SK-N-SH treated with all-trans-retinoic acid at 6 μM for 48 hours (cell line): ENCODE measurements at regions not wholly inside any gene's neighbourhood (a gene's known extent, or its start where the extent isn't known, plus 50 kb on each side); places are given as distances from the start of the nearest gene placed in this dataset.
A peak's percentile ranks its signal among the peaks of the same experiment; 100 is the strongest.

Source experiments
- ATAC-seq: fragments of 200-7000 bp; cut with Tn5 transposase; 3 replicates; pipeline ENCODE4 v1.9.1; 2020; ENCODE audit warnings: mild to moderate bottlenecking, moderate library complexity
- ARNTL ChIP-seq: fragments of 450-650 bp; formaldehyde crosslinking; IDR thresholded peaks from 2 replicates; pipeline ENCODE4 v1.5.0; 2020; ENCODE audit warnings: low read depth, mild to moderate bottlenecking, moderate library complexity, borderline replicate concordance
- BACH2 ChIP-seq: fragments of 250-450 bp; sonication (Bioruptor Pico); IDR thresholded peaks from 2 replicates; pipeline ENCODE4 v1.9.0; 2021; ENCODE audit warnings: mild to moderate bottlenecking, borderline replicate concordance
- CREB5 ChIP-seq: fragments of 250-450 bp; sonication (Bioruptor Pico); IDR thresholded peaks from 2 replicates; pipeline ENCODE4 v1.5.1; 2020; ENCODE audit warnings: low read depth, mild to moderate bottlenecking, moderate library complexity
- CSDC2 ChIP-seq: fragments of 250-450 bp; sonication (Bioruptor Pico); IDR thresholded peaks from 2 replicates; pipeline ENCODE4 v1.5.0; 2020; ENCODE audit warnings: mild to moderate bottlenecking, moderate library complexity
- ESRRG ChIP-seq: fragments of 250-450 bp; sonication (Bioruptor Pico); IDR thresholded peaks from 2 replicates; pipeline ENCODE4 v1.6.1; 2021; ENCODE audit warnings: mild to moderate bottlenecking
- GLIS3 ChIP-seq: fragments of 250-450 bp; sonication (Bioruptor Pico); IDR thresholded peaks from 2 replicates; pipeline ENCODE4 v1.5.0; 2020; ENCODE audit warnings: mild to moderate bottlenecking, moderate library complexity
- ISL1 ChIP-seq: fragments of 250-450 bp; sonication (Bioruptor Pico); IDR thresholded peaks from 2 replicates; pipeline ENCODE4 v2.1.2; 2022; ENCODE audit warnings: mild to moderate bottlenecking, moderate library complexity
- PPARA ChIP-seq: fragments of 250-450 bp; sonication (Bioruptor Pico); IDR thresholded peaks from 2 replicates; pipeline ENCODE4 v1.5.0; 2020; ENCODE audit warnings: mild to moderate bottlenecking, borderline replicate concordance
- RARB ChIP-seq: fragments of 250-450 bp; sonication (Bioruptor Pico); IDR thresholded peaks from 2 replicates; pipeline ENCODE4 v1.8.0; 2021; ENCODE audit warnings: mild to moderate bottlenecking, moderate library complexity
- SNAI2 ChIP-seq: fragments of 250-450 bp; sonication (Bioruptor Pico); IDR thresholded peaks from 2 replicates; pipeline ENCODE4 v1.5.0; 2020; ENCODE audit warnings: mild to moderate bottlenecking, moderate library complexity
- TCF4 ChIP-seq: fragments of 250-450 bp; sonication (Bioruptor Pico); IDR thresholded peaks from 2 replicates; pipeline ENCODE4 v1.8.0; 2021; ENCODE audit warnings: mild to moderate bottlenecking, moderate library complexity, borderline replicate concordance
- TOX ChIP-seq: fragments of 250-450 bp; sonication (Bioruptor Pico); IDR thresholded peaks from 2 replicates; pipeline ENCODE4 v1.8.0; 2021; ENCODE audit warnings: mild to moderate bottlenecking, moderate library complexity, borderline replicate concordance
- ZC3H10 ChIP-seq: fragments of 250-450 bp; sonication (Bioruptor Pico); IDR thresholded peaks from 2 replicates; pipeline ENCODE4 v1.5.1; 2021; ENCODE audit warnings: mild to moderate bottlenecking, moderate library complexity
- ZFP3 ChIP-seq: fragments of 250-450 bp; sonication (Bioruptor Pico); IDR thresholded peaks from 2 replicates; pipeline ENCODE4 v1.5.0; 2020; ENCODE audit warnings: mild to moderate bottlenecking, moderate library complexity
- ZFP30 ChIP-seq: fragments of 450-650 bp; formaldehyde crosslinking; IDR thresholded peaks from 2 replicates; pipeline ENCODE4 v1.5.0; 2022; ENCODE audit warnings: mild to moderate bottlenecking, moderate library complexity
- ZNF565 ChIP-seq: fragments of 450-650 bp; formaldehyde crosslinking; conservative IDR thresholded peaks from 2 replicates; pipeline ENCODE4 v1.5.0; 2020; ENCODE audit warnings: low read depth, mild to moderate bottlenecking, moderate library complexity
- ZNF70 ChIP-seq: fragments of 450-650 bp; formaldehyde crosslinking; IDR thresholded peaks from 2 replicates; pipeline ENCODE4 v1.5.0; 2020; ENCODE audit warnings: mild to moderate bottlenecking, moderate library complexity
- ZNF8 ChIP-seq: fragments of 450-650 bp; formaldehyde crosslinking; IDR thresholded peaks from 2 replicates; pipeline ENCODE4 v1.5.0; 2020; ENCODE audit warnings: mild to moderate bottlenecking, moderate library complexity
- TF ChIP-seq, protein P1 (sequence below): fragments of 250-450 bp; sonication (Bioruptor Pico); IDR thresholded peaks from 2 replicates; pipeline ENCODE4 v1.8.0; 2021; ENCODE audit warnings: low read depth, mild to moderate bottlenecking, moderate library complexity, borderline replicate concordance
- TF ChIP-seq, protein P2 (sequence below): fragments of 250-450 bp; sonication (Bioruptor Pico); IDR thresholded peaks from 2 replicates; pipeline ENCODE4 v1.5.0; 2020; ENCODE audit warnings: mild to moderate bottlenecking, moderate library complexity

GRCh38 chr2:226063704-226064440 is 664.4 kb downstream of the NYAP2 start:
- TF ChIP-seq ISL1 (no peak), TOX (CRISPR knock-in tag) (peak; percentile 52; the same call in 1 of the 2 replicates)
- ATAC-seq, result peak; percentile 77

DNA sequence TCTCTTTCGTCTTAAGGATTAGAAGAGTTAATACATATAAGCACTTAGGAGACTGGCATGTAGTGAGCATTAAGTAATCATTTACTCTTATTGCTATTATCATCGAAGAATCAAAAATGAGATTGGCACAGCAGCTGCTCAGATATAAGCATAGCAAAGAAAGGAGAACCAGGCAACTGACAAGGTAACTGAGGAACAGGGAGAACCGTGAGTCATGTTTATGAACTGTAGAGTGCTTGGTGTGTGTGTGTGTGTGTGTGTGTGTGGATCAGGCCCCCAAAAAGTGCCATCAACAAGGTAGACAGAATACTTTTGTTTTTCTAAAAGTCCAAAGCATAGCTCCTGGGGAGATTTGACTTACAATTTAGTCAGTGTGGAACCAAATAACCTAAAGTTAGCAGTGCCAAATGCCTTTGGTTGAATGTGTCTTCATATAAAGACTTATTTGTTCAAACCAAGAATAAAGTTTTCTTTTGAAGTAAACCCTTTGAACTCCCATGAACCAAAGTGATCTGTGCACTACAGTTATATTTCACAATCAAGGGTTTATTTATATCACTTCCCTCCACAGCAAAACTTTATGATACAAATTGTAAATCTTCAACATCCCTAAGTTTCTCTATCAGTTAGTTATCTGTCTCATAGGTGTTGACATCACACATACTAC is 660.6 kb downstream of the NYAP2 start:
- no peak for TF ChIP-seq ZFP30 (CRISPR knock-in tag)
- no peak for TF ChIP-seq ZNF70 (CRISPR knock-in tag)

DNA sequence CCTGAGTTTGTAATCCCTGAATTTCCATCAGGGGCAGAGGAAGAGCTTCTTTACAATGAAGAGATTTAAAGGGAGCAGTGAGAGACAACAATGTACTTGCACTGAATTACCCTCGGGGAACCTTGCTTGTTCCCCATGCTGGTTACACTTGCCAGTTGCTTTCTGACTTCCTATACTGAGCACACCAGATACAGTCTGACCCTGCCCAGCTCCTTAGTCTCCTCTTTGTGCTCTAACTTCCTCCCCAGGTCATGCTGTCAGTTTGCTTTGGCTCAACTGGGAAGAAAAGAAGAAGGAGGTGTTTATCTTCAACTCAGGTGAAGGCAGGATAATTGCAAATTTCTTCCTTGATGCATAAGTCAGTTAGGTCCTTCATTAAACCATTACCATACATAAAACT is 658.4 kb downstream of the NYAP2 start:
- no peak for ATAC-seq
- TF ChIP-seq ZNF70 (CRISPR knock-in tag) (no peak), ZNF8 (no peak), ARNTL (CRISPR knock-in tag) (no peak), TCF4 (no peak), ZFP3 (CRISPR knock-in tag) (no peak), BACH2 (CRISPR knock-in tag) (no peak), TOX (CRISPR knock-in tag) (no peak), PPARA (CRISPR knock-in tag) (no peak), RARB (CRISPR knock-in tag) (no peak)

More for the DNA sequence above, 660.6 kb downstream of the NYAP2 start:
- ATAC-seq, result no peak

- ATAC-seq, result no peak
- TF ChIP-seq ZFP30 (CRISPR knock-in tag) (no peak), ZFP3 (CRISPR knock-in tag) (no peak), BACH2 (CRISPR knock-in tag) (no peak), ZNF8 (no peak), ZC3H10 (no peak), TCF4 (no peak), CREB5 (CRISPR knock-in tag) (no peak), CSDC2 (CRISPR knock-in tag) (no peak), ZNF565 (no peak), ISL1 (no peak), ESRRG (CRISPR knock-in tag) (no peak), GLIS3 (no peak), ARNTL (CRISPR knock-in tag) (no peak), SNAI2 (CRISPR knock-in tag) (no peak), ZNF70 (CRISPR knock-in tag) (no peak), RARB (CRISPR knock-in tag) (no peak)
- TF ChIP-seq, protein P1, sequence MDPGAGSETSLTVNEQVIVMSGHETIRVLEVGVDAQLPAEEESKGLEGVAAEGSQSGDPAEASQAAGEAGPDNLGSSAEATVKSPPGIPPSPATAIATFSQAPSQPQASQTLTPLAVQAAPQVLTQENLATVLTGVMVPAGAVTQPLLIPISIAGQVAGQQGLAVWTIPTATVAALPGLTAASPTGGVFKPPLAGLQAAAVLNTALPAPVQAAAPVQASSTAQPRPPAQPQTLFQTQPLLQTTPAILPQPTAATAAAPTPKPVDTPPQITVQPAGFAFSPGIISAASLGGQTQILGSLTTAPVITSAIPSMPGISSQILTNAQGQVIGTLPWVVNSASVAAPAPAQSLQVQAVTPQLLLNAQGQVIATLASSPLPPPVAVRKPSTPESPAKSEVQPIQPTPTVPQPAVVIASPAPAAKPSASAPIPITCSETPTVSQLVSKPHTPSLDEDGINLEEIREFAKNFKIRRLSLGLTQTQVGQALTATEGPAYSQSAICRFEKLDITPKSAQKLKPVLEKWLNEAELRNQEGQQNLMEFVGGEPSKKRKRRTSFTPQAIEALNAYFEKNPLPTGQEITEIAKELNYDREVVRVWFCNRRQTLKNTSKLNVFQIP (CRISPR knock-in tag), result no peak
- TF ChIP-seq, protein P2, sequence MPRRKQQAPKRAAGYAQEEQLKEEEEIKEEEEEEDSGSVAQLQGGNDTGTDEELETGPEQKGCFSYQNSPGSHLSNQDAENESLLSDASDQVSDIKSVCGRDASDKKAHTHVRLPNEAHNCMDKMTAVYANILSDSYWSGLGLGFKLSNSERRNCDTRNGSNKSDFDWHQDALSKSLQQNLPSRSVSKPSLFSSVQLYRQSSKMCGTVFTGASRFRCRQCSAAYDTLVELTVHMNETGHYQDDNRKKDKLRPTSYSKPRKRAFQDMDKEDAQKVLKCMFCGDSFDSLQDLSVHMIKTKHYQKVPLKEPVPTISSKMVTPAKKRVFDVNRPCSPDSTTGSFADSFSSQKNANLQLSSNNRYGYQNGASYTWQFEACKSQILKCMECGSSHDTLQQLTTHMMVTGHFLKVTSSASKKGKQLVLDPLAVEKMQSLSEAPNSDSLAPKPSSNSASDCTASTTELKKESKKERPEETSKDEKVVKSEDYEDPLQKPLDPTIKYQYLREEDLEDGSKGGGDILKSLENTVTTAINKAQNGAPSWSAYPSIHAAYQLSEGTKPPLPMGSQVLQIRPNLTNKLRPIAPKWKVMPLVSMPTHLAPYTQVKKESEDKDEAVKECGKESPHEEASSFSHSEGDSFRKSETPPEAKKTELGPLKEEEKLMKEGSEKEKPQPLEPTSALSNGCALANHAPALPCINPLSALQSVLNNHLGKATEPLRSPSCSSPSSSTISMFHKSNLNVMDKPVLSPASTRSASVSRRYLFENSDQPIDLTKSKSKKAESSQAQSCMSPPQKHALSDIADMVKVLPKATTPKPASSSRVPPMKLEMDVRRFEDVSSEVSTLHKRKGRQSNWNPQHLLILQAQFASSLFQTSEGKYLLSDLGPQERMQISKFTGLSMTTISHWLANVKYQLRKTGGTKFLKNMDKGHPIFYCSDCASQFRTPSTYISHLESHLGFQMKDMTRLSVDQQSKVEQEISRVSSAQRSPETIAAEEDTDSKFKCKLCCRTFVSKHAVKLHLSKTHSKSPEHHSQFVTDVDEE (CRISPR knock-in tag), result no peak
- TF ChIP-seq, all 23 proteins: peak for 0
Measured at GRCh38 chr2:226057365-226057764, 657.9 kb downstream of the NYAP2 start.

GRCh38 chr2:226052772-226053416 is 653.4 kb downstream of the NYAP2 start:
- no peak for ATAC-seq
- TF ChIP-seq ZNF8 (no peak), ARNTL (CRISPR knock-in tag) (no peak), ZFP30 (CRISPR knock-in tag) (no peak), TOX (CRISPR knock-in tag) (no peak), RARB (CRISPR knock-in tag) (no peak)
- TF ChIP-seq, protein P1 (CRISPR knock-in tag), result no peak
- TF ChIP-seq, protein P2 (CRISPR knock-in tag), result no peak
